ENCODE measurements at regions not wholly inside any gene's neighbourhood (a gene's known extent, or its start where the extent isn't known, plus 50 kb on each side); places are given as distances from the start of the nearest gene placed in this dataset.
"Not testable (repeated sequence)": the region's sequence is repeated elsewhere in the genome, so short reads cannot be mapped to it uniquely, and the experiment has no call there.

GRCh38 chr12:37666069-37666781, 650.3 kb upstream of the ALG10B start:
- no peak for TF ChIP-seq CTCF (IDR thresholded peaks at IDR 0.05; ENCODE audit: unreplicated experiment)
- Mint-ChIP-seq H3K9me3 (peaks cover 37% of the 10 kb centered on the region), H3K4me1 (no peaks in the 10 kb centered on the region), H3K36me3 (peaks cover 3% of the 10 kb centered on the region), H3K4me3 (no peak overlapping the region), H3K27ac (no peak overlapping the region), H3K27me3 (ENCODE audit: low read depth) (no peaks in the 10 kb centered on the region)
- peak in 1 of 2 experiments; percentile 26 for DNase-seq (ENCODE audit: low spot score in 2 of 2, unreplicated experiment in 2 of 2)

GRCh38 chr12:37668557-37668956, 648.0 kb upstream of the ALG10B start:
- not testable (repeated sequence) for H3K4me3 Mint-ChIP-seq; H3K36me3 Mint-ChIP-seq; H3K4me1 Mint-ChIP-seq; DNase-seq (ENCODE audit: low spot score in 2 of 2, unreplicated experiment in 2 of 2); H3K27ac Mint-ChIP-seq; H3K27me3 Mint-ChIP-seq (ENCODE audit: low read depth)
- peaks cover 40% of the 10 kb centered on the region for H3K9me3 Mint-ChIP-seq

GRCh38 chr12:37672655-37673260, 643.8 kb upstream of the ALG10B start:
- Mint-ChIP-seq H3K9me3 (peaks cover 55% of the 10 kb centered on the region), H3K27ac (no peak overlapping the region), H3K4me1 (no peaks in the 10 kb centered on the region), H3K27me3 (ENCODE audit: low read depth) (no peaks in the 10 kb centered on the region), H3K36me3 (no peaks in the 10 kb centered on the region), H3K4me3 (no peak overlapping the region)
- no peak for DNase-seq (ENCODE audit: low spot score in 2 of 2, unreplicated experiment in 2 of 2)
- TF ChIP-seq CTCF (IDR thresholded peaks at IDR 0.05; ENCODE audit: unreplicated experiment), result peak; percentile 35

GRCh38 chr12:37720846-37721245, 595.7 kb upstream of the ALG10B start:
- no peak for DNase-seq (ENCODE audit: low spot score in 2 of 2, unreplicated experiment in 2 of 2)
- peaks cover 46% of the 10 kb centered on the region for H3K9me3 Mint-ChIP-seq
- no peaks in the 10 kb centered on the region for H3K36me3 Mint-ChIP-seq
- H3K27me3 Mint-ChIP-seq (ENCODE audit: low read depth), result no peaks in the 10 kb centered on the region
- no peaks in the 10 kb centered on the region for H3K4me1 Mint-ChIP-seq
- H3K4me3 Mint-ChIP-seq, result no peak overlapping the region
- H3K27ac Mint-ChIP-seq, result no peak overlapping the region
- no peak for TF ChIP-seq CTCF (IDR thresholded peaks at IDR 0.05; ENCODE audit: unreplicated experiment)

- H3K27ac Mint-ChIP-seq, result no peak overlapping the region
- H3K4me3 Mint-ChIP-seq, result no peak overlapping the region
- DNase-seq (ENCODE audit: low spot score in 2 of 2, unreplicated experiment in 2 of 2), result no peak
- H3K4me1 Mint-ChIP-seq, result no peaks in the 10 kb centered on the region
- peaks cover 2% of the 10 kb centered on the region for H3K36me3 Mint-ChIP-seq
- no peak for TF ChIP-seq CTCF (IDR thresholded peaks at IDR 0.05; ENCODE audit: unreplicated experiment)
- H3K27me3 Mint-ChIP-seq (ENCODE audit: low read depth), result no peaks in the 10 kb centered on the region
- H3K9me3 Mint-ChIP-seq, result peaks cover 77% of the 10 kb centered on the region
Observed at GRCh38 chr12:37733856-37734255, 582.7 kb upstream of the ALG10B start.
